DOHH2 (cell line): ENCODE measurements at regions not wholly inside any gene's neighbourhood (a gene's known extent, or its start where the extent isn't known, plus 50 kb on each side); places are given as distances from the start of the nearest gene placed in this dataset.

Source experiments
- EZH2phosphoT487 ChIP-seq: fragments of 200-600 bp; sonication (generic); IDR thresholded peaks from 2 replicates; pipeline ENCODE4 v1.6.1; 2017; ENCODE audit warnings: borderline replicate concordance, mild to moderate bottlenecking, antibody characterized with exemption, low read length, moderate library complexity, mixed read lengths
- TF ChIP-seq, protein P1 (sequence below): fragments of 200-600 bp; sonication (generic); IDR thresholded peaks from one replicate; pipeline ENCODE4 v1.5.1; 2014; ENCODE audit warnings: antibody characterized with exemption, mild to moderate bottlenecking, low read depth, low read length; ENCODE audit not compliant: poor library complexity, severe bottlenecking

DNA sequence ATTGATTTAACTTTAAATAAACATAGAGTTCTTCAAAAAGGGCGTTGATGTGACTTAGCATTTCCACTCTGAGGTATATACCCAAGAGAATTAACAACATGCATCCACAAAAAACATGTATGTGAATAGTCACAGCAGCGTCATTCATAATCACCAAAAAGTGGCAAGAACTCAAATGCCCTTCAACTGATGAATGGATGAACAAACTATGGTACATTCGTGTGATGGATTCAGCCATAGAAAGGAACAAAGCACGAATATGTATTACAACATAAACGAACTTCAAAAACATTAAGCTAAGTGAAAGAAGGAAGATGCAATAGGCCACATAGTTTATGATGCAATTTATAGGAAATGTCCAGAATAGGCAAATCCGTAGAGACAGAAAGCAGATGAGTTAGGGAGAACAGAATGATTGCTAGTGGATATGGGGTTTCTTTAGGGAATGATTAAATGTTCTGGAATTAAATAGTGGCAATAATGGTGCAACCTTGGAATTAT lies 72.3 kb upstream of the UQCRFS1 start:
- TF ChIP-seq, protein P1, sequence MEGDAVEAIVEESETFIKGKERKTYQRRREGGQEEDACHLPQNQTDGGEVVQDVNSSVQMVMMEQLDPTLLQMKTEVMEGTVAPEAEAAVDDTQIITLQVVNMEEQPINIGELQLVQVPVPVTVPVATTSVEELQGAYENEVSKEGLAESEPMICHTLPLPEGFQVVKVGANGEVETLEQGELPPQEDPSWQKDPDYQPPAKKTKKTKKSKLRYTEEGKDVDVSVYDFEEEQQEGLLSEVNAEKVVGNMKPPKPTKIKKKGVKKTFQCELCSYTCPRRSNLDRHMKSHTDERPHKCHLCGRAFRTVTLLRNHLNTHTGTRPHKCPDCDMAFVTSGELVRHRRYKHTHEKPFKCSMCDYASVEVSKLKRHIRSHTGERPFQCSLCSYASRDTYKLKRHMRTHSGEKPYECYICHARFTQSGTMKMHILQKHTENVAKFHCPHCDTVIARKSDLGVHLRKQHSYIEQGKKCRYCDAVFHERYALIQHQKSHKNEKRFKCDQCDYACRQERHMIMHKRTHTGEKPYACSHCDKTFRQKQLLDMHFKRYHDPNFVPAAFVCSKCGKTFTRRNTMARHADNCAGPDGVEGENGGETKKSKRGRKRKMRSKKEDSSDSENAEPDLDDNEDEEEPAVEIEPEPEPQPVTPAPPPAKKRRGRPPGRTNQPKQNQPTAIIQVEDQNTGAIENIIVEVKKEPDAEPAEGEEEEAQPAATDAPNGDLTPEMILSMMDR = no peak
- TF ChIP-seq EZH2phosphoT487 = no peak
